ENCODE measurements at regions not wholly inside any gene's neighbourhood (a gene's known extent, or its start where the extent isn't known, plus 50 kb on each side); places are given as distances from the start of the nearest gene placed in this dataset.

GRCh38 chr11:113546757-113547507, 71.7 kb upstream of the DRD2 start:
- no peaks in the 10 kb centered on the region for H3K27me3 Mint-ChIP-seq (ENCODE audit: unreplicated experiment)
- H3K9me3 Mint-ChIP-seq (ENCODE audit: unreplicated experiment), result peaks cover 3% of the 10 kb centered on the region
- H3K4me1 Mint-ChIP-seq (ENCODE audit: low read depth, unreplicated experiment), result peaks cover 8% of the 10 kb centered on the region
- H3K27ac Mint-ChIP-seq (ENCODE audit: unreplicated experiment), result no peak overlapping the region
- H3K36me3 Mint-ChIP-seq (ENCODE audit: unreplicated experiment), result no peaks in the 10 kb centered on the region
- DNase-seq, result no peak
- no peak overlapping the region for H3K4me3 Mint-ChIP-seq (ENCODE audit: unreplicated experiment)
- no peak for TF ChIP-seq CTCF (IDR thresholded peaks at IDR 0.05; ENCODE audit: partially characterized antibody, unreplicated experiment)

- H3K4me3 Mint-ChIP-seq (ENCODE audit: unreplicated experiment), result no peak overlapping the region
- H3K27me3 Mint-ChIP-seq (ENCODE audit: unreplicated experiment), result peaks cover 6% of the 10 kb centered on the region
- TF ChIP-seq CTCF (IDR thresholded peaks at IDR 0.05; ENCODE audit: partially characterized antibody, unreplicated experiment), result no peak
- no peak overlapping the region for H3K27ac Mint-ChIP-seq (ENCODE audit: unreplicated experiment)
- no peaks in the 10 kb centered on the region for H3K9me3 Mint-ChIP-seq (ENCODE audit: unreplicated experiment)
- no peak for DNase-seq
- H3K36me3 Mint-ChIP-seq (ENCODE audit: unreplicated experiment), result no peaks in the 10 kb centered on the region
- H3K4me1 Mint-ChIP-seq (ENCODE audit: low read depth, unreplicated experiment), result no peaks in the 10 kb centered on the region
These were observed 67.2 kb upstream of the DRD2 start for GRCh38 chr11:113542420-113542819.

- H3K27me3 Mint-ChIP-seq (ENCODE audit: unreplicated experiment), result peaks cover 7% of the 10 kb centered on the region
- no peaks in the 10 kb centered on the region for H3K4me1 Mint-ChIP-seq (ENCODE audit: low read depth, unreplicated experiment)
- no peaks in the 10 kb centered on the region for H3K9me3 Mint-ChIP-seq (ENCODE audit: unreplicated experiment)
- H3K4me3 Mint-ChIP-seq (ENCODE audit: unreplicated experiment), result no peak overlapping the region
- H3K27ac Mint-ChIP-seq (ENCODE audit: unreplicated experiment), result no peak overlapping the region
- H3K36me3 Mint-ChIP-seq (ENCODE audit: unreplicated experiment), result no peaks in the 10 kb centered on the region
- DNase-seq, result no peak
- TF ChIP-seq CTCF (IDR thresholded peaks at IDR 0.05; ENCODE audit: partially characterized antibody, unreplicated experiment), result no peak
These were observed 65.5 kb upstream of the DRD2 start for GRCh38 chr11:113540416-113541330.

- TF ChIP-seq CTCF (IDR thresholded peaks at IDR 0.05; ENCODE audit: partially characterized antibody, unreplicated experiment), result no peak
- peaks cover 7% of the 10 kb centered on the region for H3K27me3 Mint-ChIP-seq (ENCODE audit: unreplicated experiment)
- no peak overlapping the region for H3K4me3 Mint-ChIP-seq (ENCODE audit: unreplicated experiment)
- DNase-seq, result no peak
- no peaks in the 10 kb centered on the region for H3K4me1 Mint-ChIP-seq (ENCODE audit: low read depth, unreplicated experiment)
- H3K36me3 Mint-ChIP-seq (ENCODE audit: unreplicated experiment), result no peaks in the 10 kb centered on the region
- H3K27ac Mint-ChIP-seq (ENCODE audit: unreplicated experiment), result no peak overlapping the region
- no peaks in the 10 kb centered on the region for H3K9me3 Mint-ChIP-seq (ENCODE audit: unreplicated experiment)
These were observed 63.5 kb upstream of the DRD2 start for GRCh38 chr11:113538451-113539412.
